Lower leg skin (tissue), 4 donors: ENCODE measurements at regions not wholly inside any gene's neighbourhood (a gene's known extent, or its start where the extent isn't known, plus 50 kb on each side); places are given as distances from the start of the nearest gene placed in this dataset.
A peak's percentile ranks its signal among the peaks of the same experiment; 100 is the strongest.

ENCODE experiments used
- DNase-seq, 2 donors: peaks; one replicate each; pipeline ENCODE4 v3.0.0-alpha.2; 2019; ENCODE audit warnings: low spot score in 2 of 2
- H3K4me3 ChIP-seq: fragments of 200-600 bp; sonication (generic); 2 replicates; pipeline ENCODE4 v1.5.1; 2017; ENCODE audit warnings: mild to moderate bottlenecking, low read depth; ENCODE audit not compliant: poor library complexity, severe bottlenecking
- POLR2A ChIP-seq, 2 donors: fragments of 450-650 bp; IDR thresholded peaks; one replicate each; pipeline ENCODE4 v1.6.1; 2016 to 2017; ENCODE audit warnings: antibody characterized with exemption in 2 of 2, mild to moderate bottlenecking in 1 of 2, moderate library complexity in 1 of 2
- WGBS, 2 donors: methylation state at CpG; one replicate each; pipeline ENCODE4 v1.1.5; 2018; 5-methylcytosine and 5-hydroxymethylcytosine counted together
- intact Hi-C: fragments of 100-400 bp; cut with DNase I; formaldehyde crosslinking; loops from one replicate; pipeline ENCODE4 v1.15.0; 2023; ENCODE audit warnings: low total_unique reads
- TF ChIP-seq, protein P1 (sequence below), 3 donors: fragments of 450-650 bp; IDR thresholded peaks; one replicate each; pipeline ENCODE4 v1.5.1; 2016; ENCODE audit warnings: antibody characterized with exemption in 3 of 3, mild to moderate bottlenecking in 3 of 3, moderate library complexity in 2 of 3

DNA sequence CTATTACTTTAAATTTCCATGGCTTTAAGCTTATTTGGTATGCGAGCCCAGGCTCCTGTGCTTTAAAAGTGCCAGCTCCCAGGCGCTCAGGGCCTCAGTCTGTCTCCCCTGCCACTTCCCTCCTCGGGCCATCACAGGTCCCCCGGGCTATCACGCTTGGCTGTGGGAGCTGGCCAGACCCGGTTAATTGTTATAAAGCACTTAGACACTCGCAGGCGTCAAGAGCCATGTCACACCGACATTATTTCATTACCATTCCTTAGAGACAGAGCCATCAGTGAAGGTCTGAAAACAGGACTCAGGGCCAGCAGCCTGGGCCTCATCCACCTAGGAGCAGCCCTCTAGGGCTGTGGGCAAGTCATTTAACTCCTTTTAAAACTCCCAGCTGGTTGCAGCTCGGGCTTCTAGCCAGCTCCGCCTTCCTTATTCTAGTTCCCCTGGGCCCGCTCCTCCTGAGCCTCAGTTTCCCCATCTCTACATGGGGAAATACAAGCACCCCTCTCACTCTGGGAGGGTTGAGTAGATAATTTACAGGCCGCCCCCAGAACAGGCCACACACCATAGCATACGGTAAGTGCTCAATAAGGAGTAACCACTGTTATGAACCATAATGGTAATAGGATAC, 99.0 kb downstream of the HMX1 start:
- H3K4me3 ChIP-seq: no peak overlapping the region
- TF ChIP-seq, protein P1, sequence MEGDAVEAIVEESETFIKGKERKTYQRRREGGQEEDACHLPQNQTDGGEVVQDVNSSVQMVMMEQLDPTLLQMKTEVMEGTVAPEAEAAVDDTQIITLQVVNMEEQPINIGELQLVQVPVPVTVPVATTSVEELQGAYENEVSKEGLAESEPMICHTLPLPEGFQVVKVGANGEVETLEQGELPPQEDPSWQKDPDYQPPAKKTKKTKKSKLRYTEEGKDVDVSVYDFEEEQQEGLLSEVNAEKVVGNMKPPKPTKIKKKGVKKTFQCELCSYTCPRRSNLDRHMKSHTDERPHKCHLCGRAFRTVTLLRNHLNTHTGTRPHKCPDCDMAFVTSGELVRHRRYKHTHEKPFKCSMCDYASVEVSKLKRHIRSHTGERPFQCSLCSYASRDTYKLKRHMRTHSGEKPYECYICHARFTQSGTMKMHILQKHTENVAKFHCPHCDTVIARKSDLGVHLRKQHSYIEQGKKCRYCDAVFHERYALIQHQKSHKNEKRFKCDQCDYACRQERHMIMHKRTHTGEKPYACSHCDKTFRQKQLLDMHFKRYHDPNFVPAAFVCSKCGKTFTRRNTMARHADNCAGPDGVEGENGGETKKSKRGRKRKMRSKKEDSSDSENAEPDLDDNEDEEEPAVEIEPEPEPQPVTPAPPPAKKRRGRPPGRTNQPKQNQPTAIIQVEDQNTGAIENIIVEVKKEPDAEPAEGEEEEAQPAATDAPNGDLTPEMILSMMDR (IDR thresholded peaks at IDR 0.05): no peak
- no peak for TF ChIP-seq POLR2A (IDR thresholded peaks at IDR 0.05)
- WGBS, 2 donors: 74% methylated on average over 14 of the region's 14 CpGs
- intact Hi-C loops: no loop called here
- peak in 1 of 2 donors; percentile 74 for DNase-seq

DNA sequence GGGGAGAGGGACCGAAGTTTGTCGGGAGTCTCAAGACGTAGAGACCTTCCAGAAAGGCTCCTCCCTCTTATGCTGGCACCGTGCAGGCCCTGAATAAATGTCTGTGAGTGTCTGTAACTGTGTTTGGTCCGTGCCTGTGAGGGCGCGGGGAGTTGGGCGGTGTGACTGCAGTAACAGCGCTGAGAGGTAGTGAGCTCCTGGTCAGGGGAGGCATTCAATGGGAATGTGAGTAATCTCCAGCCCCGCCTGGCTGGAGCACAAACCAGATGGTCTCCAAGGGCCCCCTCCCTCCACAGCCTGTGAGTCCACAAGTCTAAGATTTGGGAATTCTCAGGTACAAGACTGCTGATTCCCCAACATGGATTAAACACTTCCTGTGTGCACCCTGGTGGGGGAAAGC, 100.0 kb downstream of the HMX1 start:
- TF ChIP-seq, protein P1 (IDR thresholded peaks at IDR 0.05): no peak
- TF ChIP-seq POLR2A (IDR thresholded peaks at IDR 0.05): no peak
- intact Hi-C loops: no loop called here
- 66 to 82% methylated on average over 9 to 10 of the region's 10 CpGs for WGBS, 2 donors
- no peak overlapping the region for H3K4me3 ChIP-seq
- DNase-seq: peak in 1 of 2 donors; percentile 42

GRCh38 chr4:8771258-8771590, 100.4 kb downstream of the HMX1 start:
- peak in 1 of 2 donors; percentile 53 for DNase-seq
- TF ChIP-seq POLR2A (IDR thresholded peaks at IDR 0.05): no peak
- TF ChIP-seq, protein P1 (IDR thresholded peaks at IDR 0.05): no peak

GRCh38 chr4:8770518-8771257, 101.0 kb downstream of the HMX1 start:
- no peak overlapping the region for H3K4me3 ChIP-seq
- intact Hi-C loops: no loop called here
- TF ChIP-seq POLR2A (IDR thresholded peaks at IDR 0.05): no peak
- TF ChIP-seq, protein P1 (IDR thresholded peaks at IDR 0.05): no peak
- DNase-seq: peak in 1 of 2 donors; percentile 64
- 65 to 68% methylated on average over 19 to 20 of the region's 20 CpGs for WGBS, 2 donors

More at GRCh38 chr4:8771258-8771590, 100.4 kb downstream of the HMX1 start:
- no peak overlapping the region for H3K4me3 ChIP-seq
- intact Hi-C loops: no loop called here
- 32 to 38% methylated on average over 8 of the region's 8 CpGs for WGBS, 2 donors

GRCh38 chr4:8769645-8770517, 101.8 kb downstream of the HMX1 start:
- WGBS, 2 donors: 75 to 76% methylated on average over 17 of the region's 17 CpGs
- DNase-seq: no peak
- H3K4me3 ChIP-seq: no peak overlapping the region
- intact Hi-C loops: no loop called here
- TF ChIP-seq POLR2A (IDR thresholded peaks at IDR 0.05): no peak
- TF ChIP-seq, protein P1 (IDR thresholded peaks at IDR 0.05): no peak
